WTC11 (cell line): ENCODE measurements at regions not wholly inside any gene's neighbourhood (a gene's known extent, or its start where the extent isn't known, plus 50 kb on each side); places are given as distances from the start of the nearest gene placed in this dataset.

ENCODE experiments used
- ATAC-seq: fragments of 200-7000 bp; cut with Tn5 transposase; 2 replicates; pipeline ENCODE4 v1.10.0; 2021; ENCODE audit warnings: mild to moderate bottlenecking, moderate library complexity
- CTCF ChIA-PET: fragments of 300-600 bp; sonication (Branson Sonifier 250); formaldehyde crosslinking; loops from one replicate; lab custom pipeline; 2021; ENCODE audit warnings: antibody characterized with exemption; lab: Charles Lee
- POLR2A ChIA-PET: fragments of 350-600 bp; sonication (Branson Sonifier 250); formaldehyde crosslinking; loops from one replicate; lab custom pipeline; 2021; ENCODE audit warnings: antibody characterized with exemption; lab: Charles Lee
- DNase-seq: peaks from one replicate; pipeline ENCODE4 v3.0.0; 2021; ENCODE audit warnings: low spot score
- H3K27ac Mint-ChIP-seq: 2 replicates; pipeline ENCODE4 v1.8.0; 2021; ENCODE audit warnings: mixed read lengths
- H3K27me3 Mint-ChIP-seq: 2 replicates; pipeline ENCODE4 v1.8.0; 2021; ENCODE audit warnings: low read depth, mild to moderate bottlenecking, moderate library complexity, mixed read lengths
- H3K36me3 Mint-ChIP-seq: 2 replicates; pipeline ENCODE4 v1.8.0; 2021; ENCODE audit warnings: mixed read lengths
- H3K4me1 Mint-ChIP-seq: 2 replicates; pipeline ENCODE4 v1.8.0; 2022; ENCODE audit warnings: mixed read lengths
- H3K4me3 Mint-ChIP-seq: 2 replicates; pipeline ENCODE4 v1.8.0; 2021; ENCODE audit warnings: mild to moderate bottlenecking, moderate library complexity, mixed read lengths
- H3K9me3 Mint-ChIP-seq: 2 replicates; pipeline ENCODE4 v1.8.0; 2021; ENCODE audit warnings: mixed read lengths
- ATF3 ChIP-seq: sonication (generic); formaldehyde crosslinking; conservative IDR thresholded peaks from 2 replicates; pipeline ENCODE4 v1.8.1; 2022; ENCODE audit warnings: mild to moderate bottlenecking, missing genetic modification reagents
- CBFB ChIP-seq: sonication (generic); formaldehyde crosslinking; IDR thresholded peaks from 2 replicates; pipeline ENCODE4 v1.8.1; 2022; ENCODE audit warnings: mild to moderate bottlenecking, low read depth, missing genetic modification reagents
- CDX4 ChIP-seq: fragments of 250-450 bp; sonication (Bioruptor Pico); IDR thresholded peaks from 2 replicates; pipeline ENCODE4 v1.9.0; 2021; ENCODE audit warnings: moderate library complexity, mild to moderate bottlenecking, inconsistent platforms, borderline replicate concordance
- FOXJ3 ChIP-seq: sonication (generic); formaldehyde crosslinking; IDR thresholded peaks from 2 replicates; pipeline ENCODE4 v1.9.0; 2021; ENCODE audit warnings: missing genetic modification reagents, mild to moderate bottlenecking, borderline replicate concordance
- JUN ChIP-seq: sonication (generic); formaldehyde crosslinking; IDR thresholded peaks from 2 replicates; pipeline ENCODE4 v1.8.0; 2023; ENCODE audit warnings: mild to moderate bottlenecking, missing genetic modification reagents
- NFATC4 ChIP-seq: fragments of 250-450 bp; sonication (Bioruptor Pico); IDR thresholded peaks from 2 replicates; pipeline ENCODE4 v1.9.0; 2021; ENCODE audit warnings: mild to moderate bottlenecking
- NFE2L1 ChIP-seq: sonication (generic); formaldehyde crosslinking; IDR thresholded peaks from 2 replicates; pipeline ENCODE4 v1.8.1; 2023; ENCODE audit warnings: missing genetic modification reagents
- NR1H2 ChIP-seq: sonication (generic); formaldehyde crosslinking; IDR thresholded peaks from 2 replicates; pipeline ENCODE4 v1.9.0; 2021; ENCODE audit warnings: mild to moderate bottlenecking, moderate library complexity, missing genetic modification reagents
- NR3C1 ChIP-seq: sonication (generic); formaldehyde crosslinking; conservative IDR thresholded peaks from 2 replicates; pipeline ENCODE4 v1.8.1; 2023; ENCODE audit warnings: low read depth, mild to moderate bottlenecking, missing genetic modification reagents
- PREB ChIP-seq: sonication (generic); formaldehyde crosslinking; IDR thresholded peaks from 2 replicates; pipeline ENCODE4 v1.8.1; 2022; ENCODE audit warnings: mild to moderate bottlenecking, missing genetic modification reagents, moderate library complexity, borderline replicate concordance
- STAT6 ChIP-seq: sonication (generic); formaldehyde crosslinking; conservative IDR thresholded peaks from 2 replicates; pipeline ENCODE4 v1.8.1; 2023; ENCODE audit warnings: mild to moderate bottlenecking, low read depth, missing genetic modification reagents, moderate library complexity
- TEAD1 ChIP-seq: sonication (generic); formaldehyde crosslinking; IDR thresholded peaks from 2 replicates; pipeline ENCODE4 v1.8.0; 2022; ENCODE audit warnings: mild to moderate bottlenecking, missing genetic modification reagents
- TEAD4 ChIP-seq: sonication (generic); formaldehyde crosslinking; IDR thresholded peaks from 2 replicates; pipeline ENCODE4 v1.8.0; 2022; ENCODE audit warnings: mild to moderate bottlenecking, missing genetic modification reagents
- TP53 ChIP-seq: sonication (generic); formaldehyde crosslinking; IDR thresholded peaks from 2 replicates; pipeline ENCODE4 v1.8.1; 2023; ENCODE audit warnings: mild to moderate bottlenecking, missing genetic modification reagents
- USF1 ChIP-seq: sonication (generic); formaldehyde crosslinking; IDR thresholded peaks from 2 replicates; pipeline ENCODE4 v1.8.0; 2022; ENCODE audit warnings: mild to moderate bottlenecking, missing genetic modification reagents
- ZBTB21 ChIP-seq: sonication (generic); formaldehyde crosslinking; IDR thresholded peaks from 2 replicates; pipeline ENCODE4 v1.8.1; 2023; ENCODE audit warnings: mild to moderate bottlenecking, missing genetic modification reagents, borderline replicate concordance
- ZNF317 ChIP-seq: sonication (generic); formaldehyde crosslinking; IDR thresholded peaks from 2 replicates; pipeline ENCODE4 v1.8.1; 2023; ENCODE audit warnings: low read depth, mild to moderate bottlenecking, moderate library complexity, missing genetic modification reagents, borderline replicate concordance
- ZNF396 ChIP-seq: fragments of 250-450 bp; sonication (Bioruptor Pico); IDR thresholded peaks from 2 replicates; pipeline ENCODE4 v1.8.0; 2021; ENCODE audit warnings: mild to moderate bottlenecking, moderate library complexity, borderline replicate concordance
- ZNF416 ChIP-seq: fragments of 250-450 bp; sonication (Bioruptor Pico); IDR thresholded peaks from 2 replicates; pipeline ENCODE4 v1.9.0; 2021; ENCODE audit warnings: mild to moderate bottlenecking, inconsistent platforms

- H3K4me3 Mint-ChIP-seq, result no peak overlapping the region
- ATAC-seq, result peak; percentile 57
- POLR2A ChIA-PET, result no interaction called here
- TF ChIP-seq NFATC4 (no peak), STAT6 (CRISPR knock-in tag) (no peak), TEAD4 (CRISPR knock-in tag) (no peak), ZNF416 (CRISPR knock-in tag) (no peak), NR3C1 (CRISPR knock-in tag) (no peak), CBFB (CRISPR knock-in tag) (no peak), ZBTB21 (CRISPR knock-in tag) (no peak), NR1H2 (CRISPR knock-in tag) (no peak), ATF3 (CRISPR knock-in tag) (no peak), CDX4 (CRISPR knock-in tag) (no peak)
- TF ChIP-seq, all 79 proteins: peak for 0
- Mint-ChIP-seq H3K36me3 (no peaks in the 10 kb centered on the region), H3K27me3 (0 out of 2 replicates have a peak, but pooled peaks cover 7% of the 10 kb centered on the region), H3K27ac (no peak overlapping the region), H3K4me1 (peaks cover 54% of the 10 kb centered on the region), H3K9me3 (no peaks in the 10 kb centered on the region)
- CTCF ChIA-PET, result interaction anchor here (0.6 to 1.3 kb wide), 9 partner anchors 11 to 212 kb away, joined by 3 to 6 read pairs (median 3); no protein-coding TSS in a partner anchor
- DNase-seq, result no peak
Measured at GRCh38 chr22:26890870-26891269, 233.5 kb downstream of the MIAT start.

- no peak overlapping the region for H3K27ac Mint-ChIP-seq
- no peak for ATAC-seq
- POLR2A ChIA-PET, result no interaction called here
- DNase-seq, result no peak
- peaks cover 54% of the 10 kb centered on the region for H3K4me1 Mint-ChIP-seq
- H3K27me3 Mint-ChIP-seq, result 0 out of 2 replicates have a peak, but pooled peaks cover 7% of the 10 kb centered on the region
- H3K4me3 Mint-ChIP-seq, result no peak overlapping the region
- H3K36me3 Mint-ChIP-seq, result no peaks in the 10 kb centered on the region
- CTCF ChIA-PET, result interaction anchor here (0.8 to 1.3 kb wide), 7 partner anchors 11 to 213 kb away, joined by 3 to 6 read pairs (median 4); no protein-coding TSS in a partner anchor
- no peaks in the 10 kb centered on the region for H3K9me3 Mint-ChIP-seq
- no peak for TF ChIP-seq TEAD1 (CRISPR knock-in tag)
- no peak for TF ChIP-seq TP53
- no peak for TF ChIP-seq TEAD4 (CRISPR knock-in tag)
- TF ChIP-seq NR3C1 (CRISPR knock-in tag), result no peak
- no peak for TF ChIP-seq JUN (CRISPR knock-in tag)
- TF ChIP-seq PREB, result no peak
- TF ChIP-seq ATF3 (CRISPR knock-in tag), result no peak
- TF ChIP-seq ZNF396 (CRISPR knock-in tag), result no peak
- no peak for TF ChIP-seq ZNF317 (CRISPR knock-in tag)
- TF ChIP-seq FOXJ3 (CRISPR knock-in tag), result no peak
- TF ChIP-seq ZBTB21 (CRISPR knock-in tag), result no peak
- no peak for TF ChIP-seq NFE2L1 (CRISPR knock-in tag)
- no peak for TF ChIP-seq NR1H2 (CRISPR knock-in tag)
- no peak for TF ChIP-seq USF1
Measured at GRCh38 chr22:26891429-26891828, 234.0 kb downstream of the MIAT start.
